ENCODE measurements at regions not wholly inside any gene's neighbourhood (a gene's known extent, or its start where the extent isn't known, plus 50 kb on each side); places are given as distances from the start of the nearest gene placed in this dataset.
A peak's percentile ranks its signal among the peaks of the same experiment; 100 is the strongest.
"Not testable (repeated sequence)": the region's sequence is repeated elsewhere in the genome, so short reads cannot be mapped to it uniquely, and the experiment has no call there.

- FAIRE-seq (no peak), DNase-seq (ENCODE audit: low spot score) (no peak)
Measured at GRCh38 chr6:144947398-144947976, 662.4 kb downstream of the UTRN start.

GRCh38 chr6:144951730-144952437 is 666.7 kb downstream of the UTRN start:
- no peak for DNase-seq (ENCODE audit: low spot score)

GRCh38 chr6:144952456-144953240 is 667.5 kb downstream of the UTRN start:
- DNase-seq (ENCODE audit: low spot score) (no peak), FAIRE-seq (no peak)

More at GRCh38 chr6:144951730-144952437, 666.7 kb downstream of the UTRN start:
- no peak for FAIRE-seq

GRCh38 chr6:144953552-144954240 is 668.6 kb downstream of the UTRN start:
- FAIRE-seq (peak; percentile 84), DNase-seq (ENCODE audit: low spot score) (peak; percentile 83)

GRCh38 chr6:144954241-144954556 is 669.1 kb downstream of the UTRN start:
- DNase-seq (ENCODE audit: low spot score): no peak
- FAIRE-seq: no peak

GRCh38 chr6:144955392-144955791 is 670.3 kb downstream of the UTRN start:
- FAIRE-seq (no peak), DNase-seq (ENCODE audit: low spot score) (no peak)

- no peak for DNase-seq (ENCODE audit: low spot score)
- FAIRE-seq: no peak
Measured at GRCh38 chr6:144955859-144956258, 670.7 kb downstream of the UTRN start.

GRCh38 chr6:144956697-144957096 is 671.6 kb downstream of the UTRN start:
- FAIRE-seq; DNase-seq (ENCODE audit: low spot score): not testable (repeated sequence)

GRCh38 chr6:144957236-144957937 is 672.3 kb downstream of the UTRN start:
- FAIRE-seq: no peak
- no peak for DNase-seq (ENCODE audit: low spot score)

- FAIRE-seq (no peak), DNase-seq (ENCODE audit: low spot score) (no peak)
Measured at GRCh38 chr6:144969154-144969553, 684.0 kb downstream of the UTRN start.

GRCh38 chr6:144969602-144970272 is 684.6 kb downstream of the UTRN start:
- DNase-seq (ENCODE audit: low spot score): no peak
- FAIRE-seq: no peak

GRCh38 chr6:144977250-144977864 is 692.2 kb downstream of the UTRN start:
- not testable (repeated sequence) for DNase-seq (ENCODE audit: low spot score); FAIRE-seq

- DNase-seq (ENCODE audit: low spot score) (no peak), FAIRE-seq (no peak)
Measured at GRCh38 chr6:144978208-144978607, 693.1 kb downstream of the UTRN start.

GRCh38 chr6:144986271-144986670 is 701.1 kb downstream of the UTRN start:
- DNase-seq (ENCODE audit: low spot score): no peak
- no peak for FAIRE-seq

- no peak for DNase-seq (ENCODE audit: low spot score)
- no peak for FAIRE-seq
Measured at GRCh38 chr6:144989319-144990107, 704.4 kb downstream of the UTRN start.

GRCh38 chr6:144990784-144991183 is 705.6 kb downstream of the UTRN start:
- DNase-seq (ENCODE audit: low spot score): no peak

GRCh38 chr6:144993870-144994269 is 708.7 kb downstream of the UTRN start:
- FAIRE-seq (no peak), DNase-seq (ENCODE audit: low spot score) (no peak)

More at GRCh38 chr6:144990784-144991183, 705.6 kb downstream of the UTRN start:
- FAIRE-seq: no peak

GRCh38 chr6:144997996-144998395 is 712.9 kb downstream of the UTRN start:
- FAIRE-seq: no peak
- no peak for DNase-seq (ENCODE audit: low spot score)

- DNase-seq (ENCODE audit: low spot score) (no peak), FAIRE-seq (no peak)
Measured at GRCh38 chr6:144999127-144999526, 714.0 kb downstream of the UTRN start.
